G401 (cell line): ENCODE measurements at regions not wholly inside any gene's neighbourhood (a gene's known extent, or its start where the extent isn't known, plus 50 kb on each side); places are given as distances from the start of the nearest gene placed in this dataset.
A peak's percentile ranks its signal among the peaks of the same experiment; 100 is the strongest.

Source experiments
- DNase-seq: peaks from one replicate; pipeline ENCODE4 v3.0.0-alpha.2; 2015; ENCODE audit warnings: low spot score
- in situ Hi-C: cut with HindIII; loops from 2 replicates; pipeline ENCODE4 v1.10.0; 2016; ENCODE audit warnings: low sequenced_read_pairs, mixed read lengths

- in situ Hi-C loops, result no loop called here
- DNase-seq, result no peak
Observed at GRCh38 chr1:34668063-34668462, 86.8 kb upstream of the GJB5 start.

- in situ Hi-C loops, result no loop called here
- DNase-seq, result no peak
Observed at GRCh38 chr1:34670982-34671381, 83.9 kb upstream of the GJB5 start.

- no peak for DNase-seq
- in situ Hi-C loops, result no loop called here
Observed at GRCh38 chr1:34671887-34672286, 83.0 kb upstream of the GJB5 start.

DNA sequence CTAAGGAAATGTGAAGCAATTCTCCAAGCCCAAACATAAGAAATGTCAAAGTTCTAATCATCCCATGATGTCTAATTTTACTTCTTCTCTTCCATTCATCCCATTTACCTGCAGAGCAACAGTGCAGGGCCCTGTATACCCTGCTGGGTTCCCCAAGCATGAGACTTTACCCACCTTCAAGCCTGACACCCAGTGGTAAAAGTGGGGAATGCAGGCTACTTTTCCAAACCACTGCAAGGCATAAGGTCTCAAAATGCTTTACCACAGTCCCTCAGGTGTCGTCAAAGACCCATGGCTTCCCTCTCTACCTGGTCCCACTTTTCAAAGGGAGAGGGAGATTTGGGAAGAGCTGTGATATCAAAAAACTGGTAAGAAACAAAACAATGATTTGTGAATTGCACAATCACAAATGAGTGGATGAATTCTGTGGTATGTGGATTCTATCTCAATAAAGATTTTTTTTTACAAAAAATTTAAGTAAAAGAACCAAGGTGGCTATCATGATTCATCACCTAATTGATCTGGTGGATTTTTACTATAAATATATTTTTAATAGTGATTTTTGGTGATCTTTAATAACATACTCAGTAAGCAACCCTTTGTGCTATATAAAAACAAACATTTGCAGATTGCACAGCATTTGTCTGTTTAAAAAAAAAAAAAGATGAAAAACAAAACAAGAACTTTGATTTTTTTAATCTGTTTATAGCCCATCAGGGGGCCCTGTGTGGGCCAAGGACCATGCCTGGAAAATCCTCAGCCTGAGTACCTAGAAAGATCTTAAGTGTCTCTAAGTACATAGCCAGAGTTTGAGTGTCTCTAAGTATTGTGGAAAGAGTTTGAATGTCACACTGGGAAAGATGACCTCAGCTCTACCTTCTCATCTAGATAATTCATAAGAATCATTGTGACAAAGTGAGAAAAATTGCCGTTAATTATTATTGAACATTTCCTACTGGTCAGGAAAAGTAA, 73.1 kb upstream of the GJB5 start:
- in situ Hi-C loops, result no loop called here
- DNase-seq, result peak; percentile 40

- DNase-seq, result no peak
Observed at GRCh38 chr1:34682452-34683223, 72.2 kb upstream of the GJB5 start.

DNA sequence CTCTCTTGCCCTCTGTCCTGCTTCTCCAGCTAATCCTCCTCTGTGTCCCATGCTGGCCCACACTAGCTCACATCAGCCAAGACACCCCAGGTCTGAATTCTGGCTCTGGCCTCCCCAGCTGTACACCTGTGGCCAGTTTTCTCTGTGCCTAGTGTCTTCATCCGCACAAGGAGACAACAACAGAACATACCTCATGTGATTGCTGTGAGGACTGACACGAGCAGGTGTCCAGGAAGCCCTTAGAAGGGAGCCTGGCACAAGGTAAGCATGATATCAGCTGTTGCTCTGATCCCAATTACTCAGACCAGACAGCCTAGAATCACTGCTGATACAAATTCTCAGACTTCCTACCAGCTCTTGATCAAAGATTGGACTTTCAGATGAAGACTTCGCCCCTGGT, 71.2 kb upstream of the GJB5 start:
- in situ Hi-C loops, result no loop called here
- DNase-seq, result peak; percentile 1

More at GRCh38 chr1:34682452-34683223, 72.2 kb upstream of the GJB5 start:
- in situ Hi-C loops, result no loop called here

- in situ Hi-C loops, result no loop called here
- peak; percentile 1 for DNase-seq
Observed at GRCh38 chr1:34684266-34684665, 70.6 kb upstream of the GJB5 start.

GRCh38 chr1:34685225-34685624, 69.6 kb upstream of the GJB5 start:
- in situ Hi-C loops, result no loop called here
- DNase-seq, result no peak

DNA sequence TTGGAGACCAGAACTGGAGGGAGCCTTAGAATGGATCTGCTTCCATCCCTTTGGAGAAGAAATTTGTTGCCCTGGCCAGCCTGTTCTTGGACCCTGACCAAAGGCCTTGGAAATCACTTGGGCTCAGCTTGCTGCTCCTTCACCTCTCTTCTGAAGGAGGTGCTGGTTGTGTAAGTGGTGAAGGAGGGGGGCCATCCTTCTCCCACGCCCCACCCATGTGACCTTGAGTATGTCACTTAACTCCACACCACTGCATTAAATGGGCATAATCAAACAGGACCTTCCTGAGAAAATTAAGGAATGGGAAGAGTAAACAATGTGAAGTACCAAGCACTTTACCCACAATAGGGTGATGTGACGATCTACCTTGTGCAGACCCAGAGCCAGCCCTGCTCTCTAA, 68.3 kb upstream of the GJB5 start:
- no peak for DNase-seq
- in situ Hi-C loops, result no loop called here

GRCh38 chr1:34688006-34688741, 66.7 kb upstream of the GJB5 start:
- in situ Hi-C loops, result no loop called here
- no peak for DNase-seq

- in situ Hi-C loops, result no loop called here
- no peak for DNase-seq
Observed at GRCh38 chr1:34690269-34690668, 64.6 kb upstream of the GJB5 start.

- in situ Hi-C loops, result no loop called here
- DNase-seq, result no peak
Observed at GRCh38 chr1:34693081-34693480, 61.8 kb upstream of the GJB5 start.

DNA sequence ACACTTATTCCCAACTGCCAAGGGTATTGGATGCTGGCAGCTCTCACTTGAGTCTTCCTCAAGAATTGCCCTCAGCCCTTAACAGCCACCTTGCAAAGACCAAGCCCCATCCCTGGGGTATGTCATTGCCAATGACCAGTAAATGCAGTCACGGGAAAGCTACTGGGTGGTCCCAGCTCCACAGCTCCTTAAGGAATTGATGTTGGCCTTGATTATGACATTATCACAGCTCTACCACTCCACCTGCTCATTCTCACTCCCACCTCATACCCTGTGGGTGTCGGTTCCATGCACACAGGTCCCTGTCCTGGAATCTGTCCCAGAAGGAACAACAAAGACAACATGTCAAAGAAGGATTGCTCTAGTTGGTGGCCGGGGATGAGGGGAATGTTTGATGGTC, 60.5 kb upstream of the GJB5 start:
- in situ Hi-C loops, result no loop called here
- DNase-seq, result no peak

DNA sequence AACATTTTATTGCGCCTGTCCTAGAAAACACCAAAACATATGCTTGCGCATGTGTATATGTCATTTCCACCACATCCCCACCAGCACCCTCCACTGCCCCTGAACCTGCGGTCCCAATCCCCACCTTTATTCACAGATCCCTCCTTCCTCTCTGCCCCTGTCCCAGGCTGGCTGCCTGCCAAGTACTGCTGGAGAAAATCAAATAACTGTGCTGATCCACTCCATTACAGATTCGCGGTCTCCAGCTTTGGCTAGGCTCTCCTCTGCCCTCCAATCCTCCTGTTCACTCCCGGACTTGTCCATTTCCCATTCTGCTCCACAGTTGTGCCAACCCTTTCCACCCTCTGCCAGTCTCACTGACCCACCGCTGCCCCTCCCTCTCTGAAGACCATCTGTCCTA, 59.3 kb upstream of the GJB5 start:
- in situ Hi-C loops, result no loop called here
- no peak for DNase-seq

DNA sequence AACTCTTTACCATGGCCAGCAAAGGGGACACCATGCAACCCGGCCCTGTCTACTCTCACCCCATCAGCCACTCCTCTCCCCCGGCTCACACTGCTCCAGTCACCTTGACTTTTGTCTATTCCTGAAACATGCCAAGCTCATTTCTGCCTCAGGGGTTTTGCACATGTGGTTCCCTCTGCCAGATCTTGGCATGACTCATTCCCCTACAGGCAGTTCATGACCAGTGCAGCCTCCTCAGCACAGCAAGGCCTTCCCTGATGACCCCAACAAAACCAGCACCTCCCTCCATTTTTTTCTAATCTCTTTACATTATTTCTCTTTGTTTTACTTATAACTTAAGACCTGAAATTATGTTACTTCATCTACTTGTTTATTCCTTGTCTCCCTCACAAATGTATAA, 58.6 kb upstream of the GJB5 start:
- in situ Hi-C loops, result no loop called here
- no peak for DNase-seq

- no peak for DNase-seq
- in situ Hi-C loops, result no loop called here
Observed at GRCh38 chr1:34696981-34697380, 57.9 kb upstream of the GJB5 start.

GRCh38 chr1:34697818-34698217, 57.0 kb upstream of the GJB5 start:
- in situ Hi-C loops, result no loop called here
- no peak for DNase-seq

GRCh38 chr1:34701326-34702060, 53.4 kb upstream of the GJB5 start:
- in situ Hi-C loops, result no loop called here
- DNase-seq, result no peak
